Naive B cell (primary cell): ENCODE measurements at regions not wholly inside any gene's neighbourhood (a gene's known extent, or its start where the extent isn't known, plus 50 kb on each side); places are given as distances from the start of the nearest gene placed in this dataset.

ENCODE experiments used
- ATAC-seq, 2 donors: fragments of 150-1000 bp; cut with Tn5 transposase; 2 replicates each; pipeline ENCODE4 v1.10.0; 2021; ENCODE audit warnings: low read depth in 2 of 2, mild to moderate bottlenecking in 2 of 2, moderate library complexity in 2 of 2
- DNase-seq: peaks from one replicate; pipeline ENCODE4 v3.0.0; 2022
- H3K27ac Mint-ChIP-seq, 6 donors: one replicate each; pipeline ENCODE4 v1.8.0; 2020 to 2022; ENCODE audit warnings: mild to moderate bottlenecking in 6 of 6, mixed read lengths in 6 of 6, moderate library complexity in 5 of 6, inconsistent platforms in 2 of 6
- H3K27me3 Mint-ChIP-seq, 3 donors: one replicate each; pipeline ENCODE4 v1.8.0; 2021 to 2022; ENCODE audit warnings: mixed read lengths in 3 of 3, mild to moderate bottlenecking in 1 of 3
- H3K36me3 Mint-ChIP-seq, 2 donors: one replicate each; pipeline ENCODE4 v1.8.0; 2020 to 2022; ENCODE audit warnings: mixed read lengths in 2 of 2, inconsistent platforms in 1 of 2, mild to moderate bottlenecking in 1 of 2
- H3K4me1 Mint-ChIP-seq, 3 donors: one replicate each; pipeline ENCODE4 v1.8.0; 2020 to 2022; ENCODE audit warnings: mixed read lengths in 3 of 3, inconsistent platforms in 1 of 3, mild to moderate bottlenecking in 1 of 3, moderate library complexity in 1 of 3
- H3K4me3 Mint-ChIP-seq, 8 donors: one replicate each; pipeline ENCODE4 v1.8.0; 2020 to 2022; ENCODE audit warnings: mild to moderate bottlenecking in 8 of 8, mixed read lengths in 8 of 8, moderate library complexity in 8 of 8, inconsistent platforms in 2 of 8
- H3K9me3 Mint-ChIP-seq, 7 donors: one replicate each; pipeline ENCODE4 v1.8.0; 2020 to 2022; ENCODE audit warnings: mixed read lengths in 7 of 7, mild to moderate bottlenecking in 5 of 7, inconsistent platforms in 2 of 7, moderate library complexity in 1 of 7

- ATAC-seq (no peak), DNase-seq (no peak)
- no peaks in the 10 kb centered on the region for H3K36me3 Mint-ChIP-seq
These were observed 57.9 kb upstream of the CTNND2 start for GRCh38 chr5:11962122-11962521.

GRCh38 chr5:11958321-11958720 lies 54.1 kb upstream of the CTNND2 start:
- Mint-ChIP-seq H3K27me3 (no peaks in the 10 kb centered on the region), H3K4me1 (no peaks in the 10 kb centered on the region), H3K4me3 (no peak overlapping the region), H3K27ac (no peak overlapping the region), H3K36me3 (no peaks in the 10 kb centered on the region), H3K9me3 (peaks cover 0 to 5% (median 0%) of the 10 kb centered on the region in 7 donors)
- ATAC-seq (no peak), DNase-seq (no peak)

More at GRCh38 chr5:11962122-11962521, 57.9 kb upstream of the CTNND2 start:
- H3K4me1 Mint-ChIP-seq, result no peaks in the 10 kb centered on the region
- peaks cover 0 to 2% (median 0%) of the 10 kb centered on the region in 7 donors for H3K9me3 Mint-ChIP-seq
- H3K4me3 Mint-ChIP-seq, result no peak overlapping the region
- no peak overlapping the region for H3K27ac Mint-ChIP-seq
- no peaks in the 10 kb centered on the region for H3K27me3 Mint-ChIP-seq

GRCh38 chr5:11955331-11955730 lies 51.1 kb upstream of the CTNND2 start:
- no peak for DNase-seq
- Mint-ChIP-seq H3K27ac (no peak overlapping the region), H3K4me3 (no peak overlapping the region), H3K9me3 (peaks cover 0 to 8% (median 2%) of the 10 kb centered on the region in 7 donors), H3K27me3 (no peaks in the 10 kb centered on the region), H3K4me1 (no peaks in the 10 kb centered on the region), H3K36me3 (no peaks in the 10 kb centered on the region)
- ATAC-seq, result no peak
